OCI-LY7 (cell line): ENCODE measurements at regions not wholly inside any gene's neighbourhood (a gene's known extent, or its start where the extent isn't known, plus 50 kb on each side); places are given as distances from the start of the nearest gene placed in this dataset.

Experiments used
- BruUV-seq: library from RNA; stranded (reverse); fragments of 400-500 nt; replicated peaks from 2 replicates; lab custom pipeline; 2021; lab: Mats Ljungman, UMichigan
- CTCF ChIA-PET: fragments of 300-600 bp; sonication (Branson Sonifier 250); formaldehyde crosslinking; loops from one replicate; lab custom pipeline; 2022; ENCODE audit warnings: antibody characterized with exemption; ENCODE audit not compliant: unreplicated experiment; lab: Charles Lee
- POLR2A ChIA-PET: fragments of 300-600 bp; sonication (Branson Sonifier 250); formaldehyde crosslinking; loops from one replicate; lab custom pipeline; 2022; ENCODE audit warnings: antibody characterized with exemption; lab: Charles Lee
- DNase-seq: peaks from one replicate; pipeline ENCODE4 v3.0.0-alpha.2; 2015; ENCODE audit warnings: low spot score
- H2AFZ ChIP-seq: fragments of 200-600 bp; sonication (generic), shearing (Covaris generic); 2 replicates; pipeline ENCODE4 v1.6.1; 2014; ENCODE audit warnings: mild to moderate bottlenecking, antibody characterized with exemption, low read length, moderate library complexity
- H3K27ac ChIP-seq: fragments of 200-600 bp; sonication (generic); 2 replicates; pipeline ENCODE4 v1.5.1; 2014; ENCODE audit warnings: mixed run types, low read depth, mild to moderate bottlenecking, moderate library complexity, low read length, inconsistent platforms; ENCODE audit not compliant: poor library complexity, severe bottlenecking
- H3K36me3 ChIP-seq: fragments of 200-600 bp; sonication (generic); 2 replicates; pipeline ENCODE4 v1.6.1; 2014; ENCODE audit warnings: mild to moderate bottlenecking, antibody characterized with exemption, low read length, moderate library complexity, mixed read lengths; ENCODE audit not compliant: insufficient read depth
- H3K4me1 ChIP-seq: fragments of 200-600 bp; sonication (generic); 2 replicates; pipeline ENCODE4 v1.5.1; 2014; ENCODE audit warnings: mild to moderate bottlenecking, low read length; ENCODE audit not compliant: insufficient read depth, poor library complexity, severe bottlenecking
- H3K4me2 ChIP-seq: fragments of 200-600 bp; sonication (generic); 2 replicates; pipeline ENCODE4 v1.6.1; 2014; ENCODE audit warnings: mild to moderate bottlenecking, low read length
- H3K4me3 ChIP-seq: fragments of 200-600 bp; sonication (generic); 2 replicates; pipeline ENCODE4 v1.5.1; 2014; ENCODE audit warnings: mild to moderate bottlenecking, low read depth, low read length; ENCODE audit not compliant: poor library complexity, severe bottlenecking
- H3K79me2 ChIP-seq: fragments of 200-600 bp; sonication (generic); 2 replicates; pipeline ENCODE4 v1.6.1; 2016; ENCODE audit warnings: low read depth, mild to moderate bottlenecking, low read length, moderate library complexity, mixed read lengths; ENCODE audit not compliant: insufficient read depth
- H3K9me2 ChIP-seq: fragments of 200-600 bp; sonication (generic); 2 replicates; pipeline ENCODE4 v1.6.1; 2016; ENCODE audit warnings: mild to moderate bottlenecking, low read length, mixed read lengths; ENCODE audit not compliant: insufficient read depth
- H3K9me3 ChIP-seq: fragments of 200-600 bp; sonication (generic); 2 replicates; pipeline ENCODE4 v1.6.1; 2014; ENCODE audit warnings: mild to moderate bottlenecking, mixed run types, low read length, mixed read lengths
- H4K20me1 ChIP-seq: fragments of 200-600 bp; sonication (generic); 2 replicates; pipeline ENCODE4 v1.6.1; 2014; ENCODE audit warnings: mild to moderate bottlenecking, antibody characterized with exemption, low read length, moderate library complexity, mixed read lengths; ENCODE audit not compliant: insufficient read depth
- CTCF ChIP-seq: fragments of 200-600 bp; sonication (generic); conservative IDR thresholded peaks from 2 replicates; pipeline ENCODE4 v1.5.1; 2014; ENCODE audit warnings: mild to moderate bottlenecking, antibody characterized with exemption, low read length, moderate library complexity, mixed read lengths
- EZH2phosphoT487 ChIP-seq: fragments of 200-600 bp; sonication (generic); IDR thresholded peaks from 2 replicates; pipeline ENCODE4 v1.6.1; 2018; ENCODE audit warnings: low read depth, borderline replicate concordance, mild to moderate bottlenecking, mixed run types, antibody characterized with exemption, low read length, moderate library complexity, mixed read lengths
- intact Hi-C: fragments of 100-400 bp; cut with micrococcal nuclease; formaldehyde crosslinking; loops from one replicate; pipeline ENCODE4 v1.10.0; 2022; ENCODE audit not compliant: unreplicated experiment

- no TSS peak for BruUV-seq
- Histone ChIP-seq H4K20me1 (no peaks in the 10 kb centered on the region), H3K27ac (no peak overlapping the region), H3K36me3 (no peaks in the 10 kb centered on the region), H2AFZ (no peak overlapping the region), H3K4me2 (no peak overlapping the region), H3K4me1 (no peaks in the 10 kb centered on the region), H3K9me2 (no peaks in the 10 kb centered on the region), H3K9me3 (no peaks in the 10 kb centered on the region), H3K79me2 (no peaks in the 10 kb centered on the region), H3K4me3 (no peak overlapping the region)
- no peak for DNase-seq
- CTCF ChIA-PET, result no interaction called here
- POLR2A ChIA-PET, result no interaction called here
- TF ChIP-seq CTCF (no peak), EZH2phosphoT487 (no peak)
- intact Hi-C loops, result no loop called here
These were observed 139.1 kb upstream of the PELI2 start for GRCh38 chr14:55979096-55979495.

GRCh38 chr14:55979781-55980180 is 138.4 kb upstream of the PELI2 start:
- Histone ChIP-seq H3K9me3 (no peaks in the 10 kb centered on the region), H4K20me1 (no peaks in the 10 kb centered on the region), H3K9me2 (no peaks in the 10 kb centered on the region), H3K4me3 (no peak overlapping the region), H3K79me2 (no peaks in the 10 kb centered on the region), H3K27ac (no peak overlapping the region), H3K36me3 (no peaks in the 10 kb centered on the region), H3K4me1 (no peaks in the 10 kb centered on the region), H2AFZ (no peak overlapping the region), H3K4me2 (no peak overlapping the region)
- intact Hi-C loops, result no loop called here
- DNase-seq, result no peak
- BruUV-seq, result no TSS peak
- POLR2A ChIA-PET, result no interaction called here
- no peak for TF ChIP-seq EZH2phosphoT487
- no peak for TF ChIP-seq CTCF
- CTCF ChIA-PET, result no interaction called here

- H4K20me1 ChIP-seq, result no peaks in the 10 kb centered on the region
- no peaks in the 10 kb centered on the region for H3K9me3 ChIP-seq
- H3K9me2 ChIP-seq, result no peaks in the 10 kb centered on the region
- no peaks in the 10 kb centered on the region for H3K36me3 ChIP-seq
- no peaks in the 10 kb centered on the region for H3K79me2 ChIP-seq
- H3K27ac ChIP-seq, result no peak overlapping the region
- no peaks in the 10 kb centered on the region for H3K4me1 ChIP-seq
- DNase-seq, result no peak
- intact Hi-C loops, result no loop called here
- H2AFZ ChIP-seq, result no peak overlapping the region
- ChIA-PET CTCF (no interaction called here), POLR2A (interaction anchor here (0.7 to 0.8 kb wide), 3 partner anchors 19 to 88 kb away, joined by 3 read pairs; no protein-coding TSS in a partner anchor)
- TF ChIP-seq CTCF (no peak), EZH2phosphoT487 (no peak)
- no peak overlapping the region for H3K4me3 ChIP-seq
- BruUV-seq, result no TSS peak
- H3K4me2 ChIP-seq, result no peak overlapping the region
These were observed 137.2 kb upstream of the PELI2 start for GRCh38 chr14:55980970-55981369.
